ENCODE measurements at regions not wholly inside any gene's neighbourhood (a gene's known extent, or its start where the extent isn't known, plus 50 kb on each side); places are given as distances from the start of the nearest gene placed in this dataset.

DNA sequence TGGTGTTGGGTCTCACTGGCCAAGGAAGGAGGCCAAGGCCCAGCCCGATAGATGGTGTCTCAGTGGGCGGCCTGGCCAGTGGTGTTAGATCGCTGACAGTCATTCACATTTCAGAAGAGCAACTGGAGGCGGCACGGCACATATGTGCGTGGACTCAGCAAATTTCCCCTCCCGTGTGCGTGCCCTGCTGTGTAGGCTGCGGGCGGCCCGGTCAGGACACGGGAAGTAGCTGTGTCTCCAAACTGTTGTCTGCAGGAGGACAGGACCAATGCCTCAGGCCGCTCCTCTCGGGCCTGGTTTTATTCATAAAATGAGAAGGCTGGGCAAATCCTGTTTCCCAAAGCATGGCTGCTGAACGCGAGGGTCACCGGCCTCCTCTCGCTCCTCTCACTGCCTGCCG lies 711.7 kb downstream of the BRD1 start:
- H3K4me1 ChIP-seq (ENCODE audit: control insufficient read depth, insufficient read depth, low read length): no peaks in the 10 kb centered on the region
- BruUV-seq (replicated peaks): no TSS peak
- 62% methylated on average over 7 of the region's 19 CpGs; no CpG with 5 or more reads in 1 of the 2 experiments for WGBS, 2 experiments (ENCODE audit: extremely low coverage in 2 of 2, insufficient read length in 1 of 2)
- no peak overlapping the region for H3K4ac ChIP-seq (ENCODE audit: low read depth, low read length)
- H3K27ac ChIP-seq (ENCODE audit: insufficient read depth, low read length): no peak overlapping the region
- no peaks in the 10 kb centered on the region for H3K27me3 ChIP-seq (ENCODE audit: control insufficient read depth, insufficient read depth, low read length)
- H2AK5ac ChIP-seq (ENCODE audit: low read depth, low read length): no peak overlapping the region
- H4K91ac ChIP-seq (ENCODE audit: insufficient read depth, low read depth, low read length): no peak overlapping the region
- H2AK9ac ChIP-seq (replicated peaks; ENCODE audit: low read depth, low read length, poor library complexity): no peak overlapping the region
- no peak overlapping the region for H2BK120ac ChIP-seq (ENCODE audit: low read depth, low read length)
- H3K9me1 ChIP-seq (ENCODE audit: insufficient read depth, low read length): no peaks in the 10 kb centered on the region
- CTCF ChIA-PET: no interaction called here
- no peak overlapping the region for H2AFZ ChIP-seq (replicated peaks; ENCODE audit: low read length, poor library complexity)
- ATAC-seq (ENCODE audit: low read depth) (no peak), DNase-seq (no peak)
- in situ Hi-C loops (cut with MboI; ENCODE audit: low sequenced_read_pairs) (no loop called here), dilution Hi-C loops (cut with HindIII; ENCODE audit: low sequenced_read_pairs, unreplicated experiment) (no loop called here), intact Hi-C loops (cut with micrococcal nuclease) (no loop called here)
- no peaks in the 10 kb centered on the region for H4K20me1 ChIP-seq (ENCODE audit: insufficient read depth, low read length)
- no peak overlapping the region for H3K4me3 ChIP-seq (ENCODE audit: insufficient read depth, low read depth, low read length)
- H3K79me1 ChIP-seq (ENCODE audit: low read depth in 1 of 2, low read length in 2 of 2): no peaks in the 10 kb centered on the region
- H3K4me2 ChIP-seq (ENCODE audit: low read depth, low read length): no peak overlapping the region
- no peak overlapping the region for H2BK5ac ChIP-seq (ENCODE audit: low read depth, low read length, poor library complexity, severe bottlenecking)
- TF ChIP-seq MAFK (IDR thresholded peaks at IDR 0.05; ENCODE audit: low read depth, low read length) (no peak), POLR2A (IDR thresholded peaks at IDR 0.05; ENCODE audit: low read depth, low read length) (no peak)
- H3K36me3 ChIP-seq (ENCODE audit: control insufficient read depth, insufficient read depth, low read length): no peaks in the 10 kb centered on the region
- H3K18ac ChIP-seq (ENCODE audit: low read depth, low read length): no peak overlapping the region
- H4K5ac ChIP-seq (ENCODE audit: low read depth, low read length): no peak overlapping the region
- no peak overlapping the region for H3K23ac ChIP-seq (ENCODE audit: low read depth, low read length)
- POLR2A ChIA-PET (ENCODE audit: unreplicated experiment): no interaction called here
- no peak overlapping the region for H3K56ac ChIP-seq (ENCODE audit: extremely low read depth, insufficient read depth, low read length)
- H2BK15ac ChIP-seq (ENCODE audit: low read depth, low read length): no peak overlapping the region
- H3K9ac ChIP-seq (ENCODE audit: low read depth, low read length): no peak overlapping the region
- peaks cover 59% of the 10 kb centered on the region for H3K9me3 ChIP-seq (ENCODE audit: control insufficient read depth, insufficient read depth, low read length)
- no peak overlapping the region for H4K8ac ChIP-seq (ENCODE audit: low read depth in 2 of 2, low read length in 2 of 2)
- H3K14ac ChIP-seq (replicated peaks; ENCODE audit: low read depth, low read length): no peak overlapping the region
- H2BK20ac ChIP-seq (ENCODE audit: low read depth, low read length): no peak overlapping the region

All from IMR-90 (cell line).